ENCODE measurements at regions not wholly inside any gene's neighbourhood (a gene's known extent, or its start where the extent isn't known, plus 50 kb on each side); places are given as distances from the start of the nearest gene placed in this dataset.

DNA sequence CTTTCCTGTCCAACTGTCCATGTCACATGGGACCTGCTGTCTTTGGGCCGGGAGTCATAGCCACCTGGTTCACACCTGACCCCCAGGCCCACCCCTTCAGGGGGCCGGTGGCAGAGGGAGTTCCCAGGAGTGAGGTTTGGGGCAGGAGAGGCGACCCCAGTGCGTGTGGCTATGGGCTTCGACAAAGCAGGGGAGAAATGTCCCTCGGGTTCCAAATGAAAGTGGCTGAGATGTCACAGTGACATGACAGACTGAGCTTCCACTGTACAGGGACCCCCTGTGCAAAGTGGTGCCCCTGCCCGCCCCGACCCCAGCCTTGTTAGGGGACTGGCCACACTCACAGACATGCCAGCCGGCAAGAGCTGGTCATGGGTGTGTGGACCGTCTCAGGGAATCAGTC lies 1297.0 kb downstream of the BRD1 start:
- Histone ChIP-seq H3K4me3 (replicated peaks; ENCODE audit: low read depth, low read length) (no peak overlapping the region), H3K27me3 (replicated peaks; ENCODE audit: control insufficient read depth, insufficient read depth, low read length) (no peaks in the 10 kb centered on the region), H3K36me3 (ENCODE audit: control insufficient read depth, insufficient read depth, low read length) (no peaks in the 10 kb centered on the region)
- TF ChIP-seq, protein P1, sequence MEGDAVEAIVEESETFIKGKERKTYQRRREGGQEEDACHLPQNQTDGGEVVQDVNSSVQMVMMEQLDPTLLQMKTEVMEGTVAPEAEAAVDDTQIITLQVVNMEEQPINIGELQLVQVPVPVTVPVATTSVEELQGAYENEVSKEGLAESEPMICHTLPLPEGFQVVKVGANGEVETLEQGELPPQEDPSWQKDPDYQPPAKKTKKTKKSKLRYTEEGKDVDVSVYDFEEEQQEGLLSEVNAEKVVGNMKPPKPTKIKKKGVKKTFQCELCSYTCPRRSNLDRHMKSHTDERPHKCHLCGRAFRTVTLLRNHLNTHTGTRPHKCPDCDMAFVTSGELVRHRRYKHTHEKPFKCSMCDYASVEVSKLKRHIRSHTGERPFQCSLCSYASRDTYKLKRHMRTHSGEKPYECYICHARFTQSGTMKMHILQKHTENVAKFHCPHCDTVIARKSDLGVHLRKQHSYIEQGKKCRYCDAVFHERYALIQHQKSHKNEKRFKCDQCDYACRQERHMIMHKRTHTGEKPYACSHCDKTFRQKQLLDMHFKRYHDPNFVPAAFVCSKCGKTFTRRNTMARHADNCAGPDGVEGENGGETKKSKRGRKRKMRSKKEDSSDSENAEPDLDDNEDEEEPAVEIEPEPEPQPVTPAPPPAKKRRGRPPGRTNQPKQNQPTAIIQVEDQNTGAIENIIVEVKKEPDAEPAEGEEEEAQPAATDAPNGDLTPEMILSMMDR (IDR thresholded peaks at IDR 0.05; ENCODE audit: insufficient read depth, low read length, poor library complexity, severe bottlenecking): no peak
- no peak for DNase-seq (ENCODE audit: extremely low read depth, insufficient read length)

DNA sequence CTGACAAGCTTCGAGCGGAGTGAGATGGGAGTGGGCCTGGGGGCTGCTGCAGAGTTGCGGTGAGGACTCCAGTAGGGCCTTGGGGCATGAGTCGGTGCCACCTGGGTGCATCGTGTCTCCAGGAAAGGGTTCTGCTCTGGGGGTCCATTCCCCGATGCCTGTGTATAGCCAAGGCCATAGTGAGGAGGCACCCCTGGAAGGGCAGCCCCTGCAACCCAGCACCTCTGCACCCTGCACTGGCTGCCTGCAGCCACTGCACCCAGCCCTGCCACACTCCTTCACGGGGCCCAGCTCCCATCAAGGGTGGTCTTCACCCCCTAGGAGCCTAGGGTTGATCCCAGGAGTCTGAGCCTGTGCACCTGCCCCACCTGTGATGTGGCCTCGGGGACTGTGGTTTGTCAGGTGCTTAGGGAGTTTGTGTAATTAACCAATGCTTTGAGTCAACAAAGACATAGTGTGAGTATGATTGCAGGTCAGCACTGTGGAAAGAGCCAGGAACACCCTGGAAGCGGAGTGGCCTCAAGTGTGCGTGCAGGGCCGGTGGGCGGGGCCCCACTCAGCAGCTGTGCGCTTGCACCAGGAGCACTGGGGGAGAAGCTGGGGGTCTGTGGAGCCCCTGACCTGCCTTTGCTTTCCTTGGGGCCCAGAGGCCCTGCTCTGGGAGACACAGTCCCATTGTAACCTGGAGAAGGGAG lies 1299.3 kb downstream of the BRD1 start:
- TF ChIP-seq, protein P1 (IDR thresholded peaks at IDR 0.05; ENCODE audit: insufficient read depth, low read length, poor library complexity, severe bottlenecking): no peak
- H3K4me3 ChIP-seq (replicated peaks; ENCODE audit: low read depth, low read length): no peak overlapping the region
- H3K27me3 ChIP-seq (replicated peaks; ENCODE audit: control insufficient read depth, insufficient read depth, low read length): no peaks in the 10 kb centered on the region
- H3K36me3 ChIP-seq (ENCODE audit: control insufficient read depth, insufficient read depth, low read length): no peaks in the 10 kb centered on the region
- no peak for DNase-seq (ENCODE audit: extremely low read depth, insufficient read length)

DNA sequence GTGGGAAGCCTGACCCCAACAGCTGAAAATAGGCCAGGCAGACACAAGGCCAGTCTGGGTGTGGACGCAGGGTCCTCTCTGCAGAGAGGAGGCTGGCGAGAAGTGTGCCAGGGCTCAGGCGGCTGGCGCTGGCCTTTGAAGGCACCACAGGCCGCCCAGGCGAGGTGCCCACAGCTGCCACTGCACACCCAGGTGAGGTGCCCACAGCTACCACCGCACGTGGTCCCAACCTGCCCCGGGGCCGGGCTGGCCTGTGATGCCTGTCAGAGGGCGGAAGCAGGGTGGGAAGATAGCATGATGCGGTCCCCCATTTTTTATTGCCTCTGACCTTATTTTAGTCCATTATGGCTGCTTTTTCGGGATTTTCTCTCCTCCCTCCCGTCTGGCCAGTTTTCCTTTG lies 1303.9 kb downstream of the BRD1 start:
- DNase-seq (ENCODE audit: extremely low read depth, insufficient read length): no peak
- no peaks in the 10 kb centered on the region for H3K36me3 ChIP-seq (ENCODE audit: control insufficient read depth, insufficient read depth, low read length)
- H3K27me3 ChIP-seq (replicated peaks; ENCODE audit: control insufficient read depth, insufficient read depth, low read length): no peaks in the 10 kb centered on the region
- TF ChIP-seq, protein P1 (IDR thresholded peaks at IDR 0.05; ENCODE audit: insufficient read depth, low read length, poor library complexity, severe bottlenecking): no peak
- no peak overlapping the region for H3K4me3 ChIP-seq (replicated peaks; ENCODE audit: low read depth, low read length)

DNA sequence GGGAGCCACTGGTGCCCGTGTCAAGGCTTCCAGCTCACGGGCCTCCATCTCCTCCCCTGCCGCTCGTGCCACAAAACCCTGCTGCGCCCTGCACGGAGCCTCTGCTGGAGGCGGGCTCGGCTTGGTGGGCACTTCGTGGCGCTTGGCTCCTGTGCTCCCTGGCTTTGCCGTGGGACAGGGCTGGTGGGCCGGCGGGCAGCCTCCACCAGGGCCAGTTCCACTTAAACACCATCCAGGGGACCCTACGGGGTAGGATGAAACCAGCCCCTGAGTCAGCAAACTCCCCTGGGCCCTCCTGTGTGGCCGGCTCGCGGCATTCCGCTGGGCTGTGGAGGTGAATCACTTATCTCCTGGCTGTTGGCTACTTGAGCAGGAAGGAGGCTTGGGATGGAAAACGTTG lies 1304.6 kb downstream of the BRD1 start:
- TF ChIP-seq, protein P1 (IDR thresholded peaks at IDR 0.05; ENCODE audit: insufficient read depth, low read length, poor library complexity, severe bottlenecking): no peak
- no peak for DNase-seq (ENCODE audit: extremely low read depth, insufficient read length)
- Histone ChIP-seq H3K4me3 (replicated peaks; ENCODE audit: low read depth, low read length) (no peak overlapping the region), H3K27me3 (replicated peaks; ENCODE audit: control insufficient read depth, insufficient read depth, low read length) (no peaks in the 10 kb centered on the region), H3K36me3 (ENCODE audit: control insufficient read depth, insufficient read depth, low read length) (no peaks in the 10 kb centered on the region)

DNA sequence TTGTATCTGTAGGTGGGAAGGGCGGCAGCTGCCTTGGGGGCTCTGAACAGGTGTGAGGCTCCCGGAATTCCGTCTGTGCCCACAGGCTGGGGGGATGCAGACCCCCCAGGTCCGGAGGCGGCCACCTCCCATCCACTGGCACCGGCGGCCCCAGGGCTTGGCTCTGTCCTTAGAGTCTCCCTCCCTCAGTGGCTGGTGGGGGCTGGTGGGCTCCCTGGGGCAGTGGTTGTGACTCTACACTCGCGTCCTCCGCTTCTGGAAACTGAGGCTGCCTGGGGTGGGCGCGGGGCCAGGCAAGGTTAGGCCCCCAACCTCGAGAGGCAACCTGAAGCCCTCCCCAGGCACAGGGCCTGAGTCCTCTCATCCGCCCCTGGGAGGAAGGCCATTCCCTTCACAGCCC lies 1305.4 kb downstream of the BRD1 start:
- Histone ChIP-seq H3K36me3 (ENCODE audit: control insufficient read depth, insufficient read depth, low read length) (no peaks in the 10 kb centered on the region), H3K27me3 (replicated peaks; ENCODE audit: control insufficient read depth, insufficient read depth, low read length) (no peaks in the 10 kb centered on the region), H3K4me3 (replicated peaks; ENCODE audit: low read depth, low read length) (no peak overlapping the region)
- TF ChIP-seq, protein P1 (IDR thresholded peaks at IDR 0.05; ENCODE audit: insufficient read depth, low read length, poor library complexity, severe bottlenecking): no peak
- DNase-seq (ENCODE audit: extremely low read depth, insufficient read length): no peak
